ENCODE measurements at regions not wholly inside any gene's neighbourhood (a gene's known extent, or its start where the extent isn't known, plus 50 kb on each side); places are given as distances from the start of the nearest gene placed in this dataset.

- H3K36me3 ChIP-seq (replicated peaks; ENCODE audit: insufficient read depth, low read depth) = no peaks in the 10 kb centered on the region
- H3K4me3 ChIP-seq = no peak overlapping the region
- H3K79me2 ChIP-seq = no peaks in the 10 kb centered on the region
- peaks cover 3% of the 10 kb centered on the region for H3K9me3 ChIP-seq (ENCODE audit: low read depth)
- no peak for TF ChIP-seq EZH2 (IDR thresholded peaks at IDR 0.05; ENCODE audit: borderline replicate concordance)
- TF ChIP-seq EZH2phosphoT487 (IDR thresholded peaks at IDR 0.05; ENCODE audit: low read depth, severe bottlenecking, unreplicated experiment) = no peak
- no peak for TF ChIP-seq CTCF (IDR thresholded peaks at IDR 0.05; ENCODE audit: poor library complexity)
- no peaks in the 10 kb centered on the region for H3K27me3 ChIP-seq
- no peak overlapping the region for H3K27ac ChIP-seq
- H3K4me2 ChIP-seq = no peak overlapping the region
- H4K20me1 ChIP-seq (ENCODE audit: insufficient read depth, poor library complexity, severe bottlenecking) = no peaks in the 10 kb centered on the region
- DNase-seq (ENCODE audit: low spot score) = no peak
- H2AFZ ChIP-seq = no peak overlapping the region
- H3K4me1 ChIP-seq (ENCODE audit: insufficient read depth) = no peaks in the 10 kb centered on the region
- H3K9me2 ChIP-seq (replicated peaks; ENCODE audit: insufficient read depth) = no peaks in the 10 kb centered on the region
- 73% methylated on average over 9 of the region's 9 CpGs for WGBS (ENCODE audit: low lambda C conversion rate, missing lambda C conversion rate)
These were observed 114.0 kb downstream of the NSG2 start for GRCh38 chr5:174159327-174160114.

- H3K36me3 ChIP-seq (replicated peaks; ENCODE audit: insufficient read depth, low read depth) = no peaks in the 10 kb centered on the region
- no peak overlapping the region for H3K4me3 ChIP-seq
- H3K27me3 ChIP-seq = no peaks in the 10 kb centered on the region
- no peak overlapping the region for H3K27ac ChIP-seq
- no peaks in the 10 kb centered on the region for H4K20me1 ChIP-seq (ENCODE audit: insufficient read depth, poor library complexity, severe bottlenecking)
- WGBS (ENCODE audit: low lambda C conversion rate, missing lambda C conversion rate) = 88% methylated on average over 9 of the region's 9 CpGs
- H3K79me2 ChIP-seq = no peaks in the 10 kb centered on the region
- no peaks in the 10 kb centered on the region for H3K4me1 ChIP-seq (ENCODE audit: insufficient read depth)
- no peaks in the 10 kb centered on the region for H3K9me3 ChIP-seq (ENCODE audit: low read depth)
- H2AFZ ChIP-seq = no peak overlapping the region
- DNase-seq (ENCODE audit: low spot score) = no peak
- no peaks in the 10 kb centered on the region for H3K9me2 ChIP-seq (replicated peaks; ENCODE audit: insufficient read depth)
- H3K4me2 ChIP-seq = no peak overlapping the region
- TF ChIP-seq EZH2 (IDR thresholded peaks at IDR 0.05; ENCODE audit: borderline replicate concordance) = no peak
- no peak for TF ChIP-seq CTCF (IDR thresholded peaks at IDR 0.05; ENCODE audit: poor library complexity)
- no peak for TF ChIP-seq EZH2phosphoT487 (IDR thresholded peaks at IDR 0.05; ENCODE audit: low read depth, severe bottlenecking, unreplicated experiment)
These were observed 119.9 kb downstream of the NSG2 start for GRCh38 chr5:174165406-174165805.

- H3K4me2 ChIP-seq = no peak overlapping the region
- WGBS (ENCODE audit: low lambda C conversion rate, missing lambda C conversion rate) = 70% methylated on average over 10 of the region's 10 CpGs
These were observed 120.9 kb downstream of the NSG2 start for GRCh38 chr5:174166231-174167079.

More at GRCh38 chr5:174166231-174167079, 120.9 kb downstream of the NSG2 start:
- no peaks in the 10 kb centered on the region for H3K9me2 ChIP-seq (replicated peaks; ENCODE audit: insufficient read depth)
- H2AFZ ChIP-seq = no peak overlapping the region
- TF ChIP-seq EZH2phosphoT487 (IDR thresholded peaks at IDR 0.05; ENCODE audit: low read depth, severe bottlenecking, unreplicated experiment) = no peak
- H3K4me3 ChIP-seq = no peak overlapping the region
- H3K4me1 ChIP-seq (ENCODE audit: insufficient read depth) = no peaks in the 10 kb centered on the region
- no peaks in the 10 kb centered on the region for H3K79me2 ChIP-seq
- H4K20me1 ChIP-seq (ENCODE audit: insufficient read depth, poor library complexity, severe bottlenecking) = no peaks in the 10 kb centered on the region
- no peak for DNase-seq (ENCODE audit: low spot score)
- H3K27me3 ChIP-seq = no peaks in the 10 kb centered on the region
- H3K9me3 ChIP-seq (ENCODE audit: low read depth) = no peaks in the 10 kb centered on the region
- H3K27ac ChIP-seq = no peak overlapping the region
- no peaks in the 10 kb centered on the region for H3K36me3 ChIP-seq (replicated peaks; ENCODE audit: insufficient read depth, low read depth)
